PC-3 (cell line): ENCODE measurements at regions not wholly inside any gene's neighbourhood (a gene's known extent, or its start where the extent isn't known, plus 50 kb on each side); places are given as distances from the start of the nearest gene placed in this dataset.

ENCODE experiments used
- EZH2 ChIP-seq: fragments of 300-600 bp; sonication (generic); IDR thresholded peaks from one replicate; pipeline ENCODE4 v1.6.1; 2017; ENCODE audit warnings: antibody characterized with exemption, mild to moderate bottlenecking, low read length; ENCODE audit not compliant: unreplicated experiment
- EZH2phosphoT487 ChIP-seq: fragments of 300-600 bp; sonication (generic); IDR thresholded peaks from 2 replicates; pipeline ENCODE4 v1.6.1; 2018; ENCODE audit warnings: mild to moderate bottlenecking, antibody characterized with exemption, low read length, borderline replicate concordance
- TF ChIP-seq, protein P1 (sequence below): fragments of 300-600 bp; sonication (generic); conservative IDR thresholded peaks from 2 replicates; pipeline ENCODE4 v1.5.1; 2017; ENCODE audit warnings: antibody characterized with exemption, low read depth, mild to moderate bottlenecking, low read length

DNA sequence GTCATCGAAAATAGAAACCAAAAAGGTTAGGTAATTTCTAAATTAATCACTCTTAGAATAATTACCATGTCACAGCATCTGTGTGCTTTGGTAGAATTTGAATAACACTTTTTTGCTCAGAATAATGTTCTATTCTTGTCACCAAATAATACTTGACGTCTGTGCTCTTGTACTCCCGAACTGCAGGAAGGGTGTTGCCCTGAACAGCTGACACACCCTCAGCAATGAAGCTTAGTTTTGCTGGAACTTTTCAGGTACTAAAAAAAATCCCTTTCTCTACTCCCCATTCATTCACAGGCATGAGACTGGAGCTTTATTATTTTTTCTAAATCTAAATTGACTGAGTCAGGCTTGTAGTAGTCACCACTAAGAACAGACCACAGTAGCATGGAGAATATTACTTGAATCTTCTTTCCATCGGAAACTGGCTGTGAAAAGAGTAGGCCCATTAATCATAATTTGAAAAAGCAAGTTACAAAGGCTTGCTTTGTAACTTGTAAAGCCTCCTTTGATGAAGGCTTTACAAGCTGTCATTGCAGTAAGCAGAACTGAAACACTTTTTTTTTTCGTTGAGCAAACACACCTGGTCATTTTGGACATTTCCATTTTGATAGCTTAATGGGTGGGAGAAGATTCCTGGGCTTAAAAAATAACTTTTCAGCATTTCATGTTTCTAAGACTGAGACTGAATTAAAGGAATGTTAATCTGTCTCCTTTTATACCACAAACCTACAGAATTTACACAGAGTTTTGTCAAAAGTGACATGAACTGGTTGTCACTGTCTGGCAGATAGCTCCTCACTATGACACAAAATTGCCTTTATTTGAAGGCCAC is 70.3 kb upstream of the PELI1 start:
- TF ChIP-seq, protein P1, sequence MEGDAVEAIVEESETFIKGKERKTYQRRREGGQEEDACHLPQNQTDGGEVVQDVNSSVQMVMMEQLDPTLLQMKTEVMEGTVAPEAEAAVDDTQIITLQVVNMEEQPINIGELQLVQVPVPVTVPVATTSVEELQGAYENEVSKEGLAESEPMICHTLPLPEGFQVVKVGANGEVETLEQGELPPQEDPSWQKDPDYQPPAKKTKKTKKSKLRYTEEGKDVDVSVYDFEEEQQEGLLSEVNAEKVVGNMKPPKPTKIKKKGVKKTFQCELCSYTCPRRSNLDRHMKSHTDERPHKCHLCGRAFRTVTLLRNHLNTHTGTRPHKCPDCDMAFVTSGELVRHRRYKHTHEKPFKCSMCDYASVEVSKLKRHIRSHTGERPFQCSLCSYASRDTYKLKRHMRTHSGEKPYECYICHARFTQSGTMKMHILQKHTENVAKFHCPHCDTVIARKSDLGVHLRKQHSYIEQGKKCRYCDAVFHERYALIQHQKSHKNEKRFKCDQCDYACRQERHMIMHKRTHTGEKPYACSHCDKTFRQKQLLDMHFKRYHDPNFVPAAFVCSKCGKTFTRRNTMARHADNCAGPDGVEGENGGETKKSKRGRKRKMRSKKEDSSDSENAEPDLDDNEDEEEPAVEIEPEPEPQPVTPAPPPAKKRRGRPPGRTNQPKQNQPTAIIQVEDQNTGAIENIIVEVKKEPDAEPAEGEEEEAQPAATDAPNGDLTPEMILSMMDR = no peak
- TF ChIP-seq EZH2 (no peak), EZH2phosphoT487 (no peak)
